ENCODE measurements at regions not wholly inside any gene's neighbourhood (a gene's known extent, or its start where the extent isn't known, plus 50 kb on each side); places are given as distances from the start of the nearest gene placed in this dataset.

GRCh38 chr5:3107156-3107611, 355.7 kb upstream of the IRX2 start:
- ChIA-PET CTCF (no interaction called here), POLR2A (no interaction called here)
- no peak for TF ChIP-seq CTCF (IDR thresholded peaks at IDR 0.05; ENCODE audit: insufficient read depth, low read depth, low read length)
- no peaks in the 10 kb centered on the region for H3K36me3 ChIP-seq (ENCODE audit: control insufficient read depth, insufficient read depth, low read length)
- no peak overlapping the region for H3K4me3 ChIP-seq (ENCODE audit: low read depth, low read length)
- no peaks in the 10 kb centered on the region for H3K27me3 ChIP-seq (ENCODE audit: control insufficient read depth, insufficient read depth, low read length)
- no peak for DNase-seq (ENCODE audit: low read depth)

DNA sequence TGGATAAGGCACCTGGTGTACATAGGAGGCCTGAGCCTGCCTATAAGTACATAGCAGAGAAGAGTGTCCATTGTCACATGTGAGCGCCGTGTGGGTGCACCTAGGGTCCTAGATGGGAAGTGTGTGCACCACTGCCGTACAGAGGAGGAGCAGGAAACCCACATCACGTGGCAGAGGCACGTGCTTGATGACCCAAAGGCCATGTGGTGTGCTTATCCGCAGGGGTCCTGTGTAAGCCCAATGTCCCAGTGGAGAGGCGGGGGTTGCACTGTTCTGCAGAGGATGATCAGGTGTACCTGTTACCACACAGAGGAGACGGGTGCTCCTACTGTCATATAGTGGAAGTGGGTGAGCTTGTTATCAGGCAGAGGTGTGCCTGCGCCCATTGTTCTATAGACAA, 354.1 kb upstream of the IRX2 start:
- ChIA-PET POLR2A (no interaction called here), CTCF (no interaction called here)
- Histone ChIP-seq H3K27me3 (ENCODE audit: control insufficient read depth, insufficient read depth, low read length) (no peaks in the 10 kb centered on the region), H3K36me3 (ENCODE audit: control insufficient read depth, insufficient read depth, low read length) (no peaks in the 10 kb centered on the region), H3K4me3 (ENCODE audit: low read depth, low read length) (no peak overlapping the region)
- DNase-seq (ENCODE audit: low read depth): no peak
- TF ChIP-seq CTCF (IDR thresholded peaks at IDR 0.05; ENCODE audit: insufficient read depth, low read depth, low read length): no peak

GRCh38 chr5:3105172-3105571, 353.7 kb upstream of the IRX2 start:
- no peak for DNase-seq (ENCODE audit: low read depth)
- no peak for TF ChIP-seq CTCF (IDR thresholded peaks at IDR 0.05; ENCODE audit: insufficient read depth, low read depth, low read length)
- Histone ChIP-seq H3K4me3 (ENCODE audit: low read depth, low read length) (no peak overlapping the region), H3K36me3 (ENCODE audit: control insufficient read depth, insufficient read depth, low read length) (no peaks in the 10 kb centered on the region), H3K27me3 (ENCODE audit: control insufficient read depth, insufficient read depth, low read length) (no peaks in the 10 kb centered on the region)
- ChIA-PET CTCF (no interaction called here), POLR2A (no interaction called here)

DNA sequence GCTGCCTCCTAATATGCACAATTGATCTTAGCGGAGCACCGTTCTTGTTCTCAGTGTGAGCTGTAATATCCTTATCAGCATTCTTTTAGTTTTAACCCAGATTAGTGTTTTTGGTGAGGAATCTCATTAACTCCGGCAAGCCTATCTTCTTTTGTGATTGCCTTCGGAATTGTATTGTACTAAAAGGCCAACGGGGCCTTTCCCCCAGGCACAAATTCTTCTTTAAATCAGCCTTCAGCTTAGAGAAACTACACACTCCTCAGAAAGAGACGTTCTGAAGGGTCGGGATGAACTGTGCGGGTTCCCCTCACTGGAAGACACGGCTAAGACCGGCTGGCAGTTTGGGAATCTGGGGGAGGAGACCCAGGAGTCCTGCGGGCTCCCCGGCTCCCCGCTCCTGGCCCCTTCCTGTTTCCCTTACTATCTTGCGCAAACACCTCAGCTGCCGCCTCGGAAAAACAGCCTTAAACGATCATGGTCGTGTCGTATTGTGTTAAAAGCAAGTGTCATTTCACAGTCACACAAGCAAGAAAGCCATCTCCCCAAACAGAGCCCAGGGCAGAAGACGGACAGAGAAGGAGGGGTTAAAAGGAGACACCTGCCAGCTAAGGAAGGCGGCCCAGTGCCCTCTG, 353.1 kb upstream of the IRX2 start:
- no peak overlapping the region for H3K4me3 ChIP-seq (ENCODE audit: low read depth, low read length)
- no peak for TF ChIP-seq CTCF (IDR thresholded peaks at IDR 0.05; ENCODE audit: insufficient read depth, low read depth, low read length)
- no peak for DNase-seq (ENCODE audit: low read depth)
- no peaks in the 10 kb centered on the region for H3K27me3 ChIP-seq (ENCODE audit: control insufficient read depth, insufficient read depth, low read length)
- H3K36me3 ChIP-seq (ENCODE audit: control insufficient read depth, insufficient read depth, low read length): no peaks in the 10 kb centered on the region
- CTCF ChIA-PET: no interaction called here
- POLR2A ChIA-PET: no interaction called here

- no peak for TF ChIP-seq CTCF (IDR thresholded peaks at IDR 0.05; ENCODE audit: insufficient read depth, low read depth, low read length)
- CTCF ChIA-PET: no interaction called here
- DNase-seq (ENCODE audit: low read depth): no peak
- no peak overlapping the region for H3K4me3 ChIP-seq (ENCODE audit: low read depth, low read length)
- POLR2A ChIA-PET: no interaction called here
- no peaks in the 10 kb centered on the region for H3K36me3 ChIP-seq (ENCODE audit: control insufficient read depth, insufficient read depth, low read length)
- H3K27me3 ChIP-seq (ENCODE audit: control insufficient read depth, insufficient read depth, low read length): no peaks in the 10 kb centered on the region
Measured at GRCh38 chr5:3103262-3103811, 351.9 kb upstream of the IRX2 start.
